Transverse colon (tissue), 4 donors: ENCODE measurements at regions not wholly inside any gene's neighbourhood (a gene's known extent, or its start where the extent isn't known, plus 50 kb on each side); places are given as distances from the start of the nearest gene placed in this dataset.

Source experiments
- DNase-seq: peaks from one replicate; pipeline ENCODE4 v3.0.0-alpha.2; 2019
- H3K27ac ChIP-seq, 4 donors: fragments of 200-600 bp; sonication (generic); 2 replicates each; pipeline ENCODE4 v1.5.1; 2016 to 2018; ENCODE audit warnings: inconsistent platforms in 4 of 4
- H3K27me3 ChIP-seq: fragments of 200-600 bp; sonication (generic); 2 replicates; pipeline ENCODE4 v1.5.1; 2017; ENCODE audit warnings: inconsistent platforms
- H3K36me3 ChIP-seq, 4 donors: fragments of 200-600 bp; sonication (generic); 2 replicates each; pipeline ENCODE4 v1.5.1; 2017 to 2019; ENCODE audit warnings: inconsistent platforms in 4 of 4
- H3K4me1 ChIP-seq, 4 donors: fragments of 200-600 bp; sonication (generic); 2 replicates each; pipeline ENCODE4 v1.5.1; 2017 to 2020; ENCODE audit warnings: inconsistent platforms in 4 of 4
- H3K4me3 ChIP-seq, 4 donors: fragments of 200-600 bp; sonication (generic); 1 replicate in 1 of 4; 2 replicates in 3 of 4; pipeline versions ENCODE4 v1.5.1 to v1.6.1; 2017 to 2019; ENCODE audit warnings: inconsistent platforms in 4 of 4
- H3K9me3 ChIP-seq, 2 donors: fragments of 200-600 bp; sonication (generic); 2 replicates each; pipeline ENCODE4 v1.5.1; 2017 to 2019; ENCODE audit warnings: inconsistent platforms in 2 of 2
- CTCF ChIP-seq, 5 experiments: fragments of 200-600 bp in 3 of 5; fragments of 450-650 bp in 2 of 5; sonication (generic) in 3 of 5; IDR thresholded peaks; 1 replicate in 2 of 5; 2 replicates in 3 of 5; pipeline ENCODE4 v1.5.1; 2016 to 2017; ENCODE audit warnings: antibody characterized with exemption in 5 of 5, inconsistent platforms in 3 of 5, mild to moderate bottlenecking in 2 of 5, moderate library complexity in 1 of 5
- EP300 ChIP-seq: sonication (generic); formaldehyde crosslinking; IDR thresholded peaks from one replicate; pipeline ENCODE4 v1.6.1; 2017; ENCODE audit warnings: antibody characterized with exemption, low read depth
- POLR2A ChIP-seq: fragments of 450-650 bp; IDR thresholded peaks from one replicate; pipeline ENCODE4 v1.6.1; 2016; ENCODE audit warnings: antibody characterized with exemption, mild to moderate bottlenecking, moderate library complexity
- POLR2AphosphoS5 ChIP-seq, 3 donors: sonication (generic); formaldehyde crosslinking; IDR thresholded peaks; one replicate each; pipeline ENCODE4 v1.6.1; 2016; ENCODE audit warnings: antibody characterized with exemption in 3 of 3
- WGBS, 2 donors: methylation state at CpG; one replicate each; pipeline ENCODE4 v1.1.5; 2018; ENCODE audit warnings: low coverage in 1 of 2; 5-methylcytosine and 5-hydroxymethylcytosine counted together
- in situ Hi-C, 4 donors: fragments of 200-750 bp; cut with MboI; loops; one replicate each; pipeline versions ENCODE4 v1.15.0 to v1.15.1; 2017; ENCODE audit warnings: low sequenced_read_pairs in 3 of 4, low pct_ligation_motif_present in 1 of 4, low pct_unique_long_range_greater_than_20kb in 1 of 4
- intact Hi-C: fragments of 100-400 bp; cut with DNase I; formaldehyde crosslinking; loops from one replicate; pipeline ENCODE4 v1.15.1; 2023; ENCODE audit warnings: low total_unique reads

DNA sequence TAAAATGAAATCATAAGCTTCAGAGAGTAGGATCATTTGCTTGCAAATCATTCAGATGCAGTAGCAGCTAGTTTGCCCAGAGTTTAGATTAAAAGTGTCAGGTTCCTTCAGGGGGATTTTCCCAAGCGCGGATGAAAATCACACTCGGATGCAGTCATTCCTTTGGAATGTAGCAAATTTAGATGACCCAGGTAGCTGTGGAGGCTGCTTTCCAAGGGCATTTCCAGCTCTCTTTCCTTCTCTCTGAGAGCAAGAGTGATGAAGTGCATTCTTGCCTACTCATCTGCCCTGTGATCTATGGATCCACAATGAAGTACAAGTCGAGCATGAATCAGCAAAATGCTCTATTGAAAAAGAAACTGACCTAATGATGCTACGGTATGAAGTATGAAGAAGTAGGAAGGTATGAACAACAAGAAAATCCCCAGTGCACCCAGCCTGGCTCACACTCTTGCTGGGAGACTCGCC is 200.2 kb downstream of the PLK2 start:
- 71 to 81% methylated on average over 5 to 6 of the region's 6 CpGs for WGBS, 2 donors
- no peak for TF ChIP-seq POLR2AphosphoS5 (IDR thresholded peaks at IDR 0.05)
- TF ChIP-seq EP300 = no peak
- TF ChIP-seq POLR2A = no peak
- no peak for TF ChIP-seq CTCF (IDR thresholded peaks at IDR 0.05)

DNA sequence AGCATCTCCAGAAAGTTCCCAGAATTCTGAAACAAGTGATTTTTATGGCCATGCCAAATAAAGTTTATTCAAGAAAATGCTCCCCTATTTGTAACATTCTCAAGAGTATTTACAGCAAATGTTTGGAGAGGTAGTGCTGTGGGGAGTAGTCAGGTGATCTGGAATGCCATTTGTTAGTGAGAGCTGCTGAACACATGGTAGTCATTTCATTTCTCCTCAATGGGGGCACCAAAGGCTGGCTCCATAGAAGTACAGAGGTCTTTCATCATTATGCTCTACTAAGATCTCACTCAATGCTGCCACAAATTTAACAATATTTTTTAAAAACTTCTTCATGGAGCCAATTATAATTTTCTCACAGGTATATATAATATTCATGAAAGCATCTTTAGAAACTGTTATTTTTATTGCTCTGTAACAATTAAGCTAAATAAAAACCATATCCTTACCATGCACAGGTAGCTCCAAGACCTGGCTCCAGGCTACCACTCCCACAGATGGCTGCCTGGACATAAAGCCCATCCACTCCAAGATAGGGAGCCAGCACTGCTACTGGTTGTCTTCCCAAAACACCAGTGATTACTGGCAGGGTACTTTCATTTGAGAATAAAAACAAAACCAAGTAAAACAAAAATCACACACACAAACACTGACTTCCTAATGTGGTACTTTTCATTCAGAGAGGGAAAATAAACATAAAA is 200.8 kb downstream of the PLK2 start:
- no peak overlapping the region for H3K27ac ChIP-seq
- TF ChIP-seq EP300 (no peak), CTCF (IDR thresholded peaks at IDR 0.05) (no peak), POLR2AphosphoS5 (IDR thresholded peaks at IDR 0.05) (no peak), POLR2A (no peak)
- no peaks in the 10 kb centered on the region for H3K36me3 ChIP-seq
- no peak for DNase-seq
- H3K4me3 ChIP-seq = no peak overlapping the region
- intact Hi-C loops = no loop called here
- no peaks in the 10 kb centered on the region for H3K27me3 ChIP-seq
- peaks cover 0 to 5% (median 0%) of the 10 kb centered on the region in 4 donors for H3K4me1 ChIP-seq
- in situ Hi-C loops = no loop called here
- no peaks in the 10 kb centered on the region for H3K9me3 ChIP-seq

More for the DNA sequence above, 200.2 kb downstream of the PLK2 start:
- H3K27me3 ChIP-seq = no peaks in the 10 kb centered on the region
- no peak overlapping the region for H3K27ac ChIP-seq
- H3K4me3 ChIP-seq = no peak overlapping the region
- no peak for DNase-seq
- intact Hi-C loops = no loop called here
- H3K9me3 ChIP-seq = no peaks in the 10 kb centered on the region
- no peaks in the 10 kb centered on the region for H3K36me3 ChIP-seq
- peaks cover 0 to 5% (median 0%) of the 10 kb centered on the region in 4 donors for H3K4me1 ChIP-seq
- in situ Hi-C loops = no loop called here

DNA sequence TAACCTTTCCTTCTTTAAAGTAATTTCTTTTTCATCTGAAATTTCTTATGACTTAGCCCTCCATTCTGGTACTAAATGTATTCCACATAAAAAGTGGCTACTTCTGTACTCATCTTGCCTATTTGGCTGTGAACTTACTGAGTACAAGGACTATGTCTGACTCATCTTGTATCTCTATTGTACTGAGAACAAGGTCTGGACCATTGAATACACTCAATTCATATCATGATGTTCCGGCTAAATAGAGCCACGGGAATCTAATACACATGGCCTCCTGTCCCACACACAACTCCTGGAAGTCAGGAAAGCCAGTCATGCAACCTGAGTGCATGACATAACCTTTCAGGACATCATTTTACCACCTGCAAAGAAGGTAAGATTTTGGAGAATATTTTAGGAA is 203.9 kb downstream of the PLK2 start:
- Histone ChIP-seq H3K36me3 (no peaks in the 10 kb centered on the region), H3K9me3 (no peaks in the 10 kb centered on the region), H3K4me3 (no peak overlapping the region), H3K27ac (no peak overlapping the region), H3K4me1 (no peaks in the 10 kb centered on the region), H3K27me3 (no peaks in the 10 kb centered on the region)
- in situ Hi-C loops = no loop called here
- intact Hi-C loops = no loop called here
- WGBS, 2 donors = 87 to 100% methylated on average over 2 of the region's 2 CpGs
- no peak for TF ChIP-seq EP300
- TF ChIP-seq POLR2AphosphoS5 (IDR thresholded peaks at IDR 0.05) = no peak
- TF ChIP-seq CTCF (IDR thresholded peaks at IDR 0.05) = no peak
- TF ChIP-seq POLR2A = no peak
- no peak for DNase-seq

DNA sequence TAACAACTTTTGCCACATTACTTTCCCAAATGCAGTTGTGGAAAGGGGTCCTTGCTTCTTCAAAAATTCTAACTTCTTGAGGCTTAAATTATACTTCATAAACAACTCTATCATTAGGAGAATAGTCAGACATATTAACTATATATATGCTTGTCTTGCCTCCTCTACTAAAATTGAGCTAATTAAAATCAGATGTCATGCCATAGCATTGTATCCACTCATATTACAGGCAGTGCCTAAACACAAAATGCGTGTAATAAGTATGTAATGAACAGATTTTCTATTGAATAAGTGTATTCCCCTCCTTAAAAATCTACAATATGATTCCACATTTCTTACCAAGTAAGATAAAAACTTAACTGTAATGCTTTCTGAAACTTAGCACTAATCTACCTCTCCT is 204.5 kb downstream of the PLK2 start:
- Histone ChIP-seq H3K36me3 (no peaks in the 10 kb centered on the region), H3K4me3 (no peak overlapping the region), H3K27ac (no peak overlapping the region), H3K4me1 (no peaks in the 10 kb centered on the region), H3K27me3 (no peaks in the 10 kb centered on the region), H3K9me3 (no peaks in the 10 kb centered on the region)
- 76 to 83% methylated on average over 1 of the region's 1 CpG for WGBS, 2 donors
- no peak for DNase-seq
- in situ Hi-C loops = no loop called here
- TF ChIP-seq POLR2AphosphoS5 (IDR thresholded peaks at IDR 0.05) = no peak
- no peak for TF ChIP-seq EP300
- TF ChIP-seq CTCF (IDR thresholded peaks at IDR 0.05) = no peak
- TF ChIP-seq POLR2A = no peak
- intact Hi-C loops = no loop called here
